Activated B cell treated with CpG ODN at 0.5 μM for 24 hours (primary cell): ENCODE measurements at regions not wholly inside any gene's neighbourhood (a gene's known extent, or its start where the extent isn't known, plus 50 kb on each side); places are given as distances from the start of the nearest gene placed in this dataset.

Experiments used
- ATAC-seq: fragments of 200-7000 bp; cut with Tn5 transposase; one replicate; pipeline ENCODE4 v1.10.0; 2021; ENCODE audit warnings: low read depth, mild to moderate bottlenecking, moderate library complexity
- CTCF ChIA-PET: fragments of 350-600 bp; sonication (Branson Sonifier 250); formaldehyde crosslinking; loops from one replicate; lab custom pipeline; 2021; ENCODE audit warnings: antibody characterized with exemption; lab: Charles Lee
- POLR2A ChIA-PET: fragments of 350-600 bp; sonication (Branson Sonifier 250); formaldehyde crosslinking; loops from one replicate; lab custom pipeline; 2021; ENCODE audit warnings: antibody characterized with exemption; lab: Charles Lee
- DNase-seq: peaks from one replicate; pipeline ENCODE4 v3.0.0; 2022
- H3K27ac Mint-ChIP-seq: one replicate; pipeline ENCODE4 v1.8.0; 2020; ENCODE audit warnings: mixed read lengths
- H3K27me3 Mint-ChIP-seq: one replicate; pipeline ENCODE4 v1.8.0; 2021; ENCODE audit warnings: mixed read lengths
- H3K36me3 Mint-ChIP-seq: one replicate; pipeline ENCODE4 v1.8.0; 2021; ENCODE audit warnings: low read depth, mixed read lengths
- H3K4me1 Mint-ChIP-seq: one replicate; pipeline ENCODE4 v1.8.0; 2021; ENCODE audit warnings: mixed read lengths
- H3K4me3 Mint-ChIP-seq: one replicate; pipeline ENCODE4 v1.8.0; 2020; ENCODE audit warnings: mild to moderate bottlenecking, mixed read lengths
- H3K9me3 Mint-ChIP-seq: one replicate; pipeline ENCODE4 v1.8.0; 2020; ENCODE audit warnings: mixed read lengths
- intact Hi-C: fragments of 100-400 bp; cut with micrococcal nuclease; formaldehyde crosslinking; loops from one replicate; pipeline ENCODE4 v1.15.1; 2024
- TF ChIP-seq, protein P1 (sequence below): fragments of 200-600 bp; IDR thresholded peaks from one replicate; pipeline ENCODE4 v1.8.0; 2022; ENCODE audit warnings: antibody characterized with exemption, mild to moderate bottlenecking

DNA sequence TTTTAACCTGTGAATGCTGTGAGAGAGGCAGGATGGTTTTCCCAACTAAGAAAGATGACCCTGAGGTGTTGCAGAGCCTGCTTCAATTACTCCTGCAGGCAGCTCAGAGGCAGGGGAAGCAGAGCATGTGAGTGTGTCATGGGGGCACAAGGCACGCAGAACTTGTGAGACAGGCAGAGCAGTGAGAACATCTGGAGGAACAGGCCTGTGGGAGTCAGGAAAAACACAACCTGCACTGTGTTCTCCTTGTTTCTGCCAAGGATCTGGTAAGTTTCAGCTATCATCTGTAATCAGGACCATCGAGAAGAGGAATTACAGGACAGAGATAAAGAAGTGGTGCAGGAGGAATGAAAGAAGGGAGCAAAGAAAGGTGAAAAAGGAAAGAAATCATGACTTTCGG, 741.8 kb upstream of the INTU start:
- no peaks in the 10 kb centered on the region for H3K27me3 Mint-ChIP-seq
- H3K4me1 Mint-ChIP-seq, result no peaks in the 10 kb centered on the region
- ChIA-PET CTCF (no interaction called here), POLR2A (no interaction called here)
- intact Hi-C loops, result no loop called here
- H3K27ac Mint-ChIP-seq, result no peak overlapping the region
- no peak for ATAC-seq
- TF ChIP-seq, protein P1, sequence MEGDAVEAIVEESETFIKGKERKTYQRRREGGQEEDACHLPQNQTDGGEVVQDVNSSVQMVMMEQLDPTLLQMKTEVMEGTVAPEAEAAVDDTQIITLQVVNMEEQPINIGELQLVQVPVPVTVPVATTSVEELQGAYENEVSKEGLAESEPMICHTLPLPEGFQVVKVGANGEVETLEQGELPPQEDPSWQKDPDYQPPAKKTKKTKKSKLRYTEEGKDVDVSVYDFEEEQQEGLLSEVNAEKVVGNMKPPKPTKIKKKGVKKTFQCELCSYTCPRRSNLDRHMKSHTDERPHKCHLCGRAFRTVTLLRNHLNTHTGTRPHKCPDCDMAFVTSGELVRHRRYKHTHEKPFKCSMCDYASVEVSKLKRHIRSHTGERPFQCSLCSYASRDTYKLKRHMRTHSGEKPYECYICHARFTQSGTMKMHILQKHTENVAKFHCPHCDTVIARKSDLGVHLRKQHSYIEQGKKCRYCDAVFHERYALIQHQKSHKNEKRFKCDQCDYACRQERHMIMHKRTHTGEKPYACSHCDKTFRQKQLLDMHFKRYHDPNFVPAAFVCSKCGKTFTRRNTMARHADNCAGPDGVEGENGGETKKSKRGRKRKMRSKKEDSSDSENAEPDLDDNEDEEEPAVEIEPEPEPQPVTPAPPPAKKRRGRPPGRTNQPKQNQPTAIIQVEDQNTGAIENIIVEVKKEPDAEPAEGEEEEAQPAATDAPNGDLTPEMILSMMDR, result no peak
- no peaks in the 10 kb centered on the region for H3K36me3 Mint-ChIP-seq
- no peak for DNase-seq
- H3K4me3 Mint-ChIP-seq, result no peak overlapping the region
- peaks cover 9% of the 10 kb centered on the region for H3K9me3 Mint-ChIP-seq

DNA sequence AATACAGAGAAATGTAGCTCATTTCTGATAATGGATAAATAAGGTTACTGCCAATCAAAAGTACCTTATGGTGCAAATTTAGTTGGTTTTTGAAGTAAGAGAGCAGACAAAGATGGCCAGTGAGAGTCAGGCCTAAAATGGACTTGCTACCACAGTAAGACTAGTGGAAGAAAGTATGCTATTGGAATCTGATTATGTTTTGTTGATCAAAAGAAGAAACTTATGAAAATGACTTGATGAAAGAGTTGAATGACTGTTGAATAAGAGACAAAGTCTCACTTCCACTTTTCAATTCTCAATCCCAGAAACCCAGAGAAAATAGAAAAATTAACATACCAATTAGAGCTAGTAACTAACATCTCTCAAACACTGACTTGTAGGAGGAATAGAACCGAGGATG, 737.8 kb upstream of the INTU start:
- Mint-ChIP-seq H3K4me1 (no peaks in the 10 kb centered on the region), H3K27me3 (no peaks in the 10 kb centered on the region), H3K27ac (no peak overlapping the region), H3K4me3 (no peak overlapping the region), H3K9me3 (peaks cover 14% of the 10 kb centered on the region), H3K36me3 (no peaks in the 10 kb centered on the region)
- intact Hi-C loops, result no loop called here
- DNase-seq (no peak), ATAC-seq (no peak)
- POLR2A ChIA-PET, result no interaction called here
- TF ChIP-seq, protein P1, result no peak
- CTCF ChIA-PET, result no interaction called here

DNA sequence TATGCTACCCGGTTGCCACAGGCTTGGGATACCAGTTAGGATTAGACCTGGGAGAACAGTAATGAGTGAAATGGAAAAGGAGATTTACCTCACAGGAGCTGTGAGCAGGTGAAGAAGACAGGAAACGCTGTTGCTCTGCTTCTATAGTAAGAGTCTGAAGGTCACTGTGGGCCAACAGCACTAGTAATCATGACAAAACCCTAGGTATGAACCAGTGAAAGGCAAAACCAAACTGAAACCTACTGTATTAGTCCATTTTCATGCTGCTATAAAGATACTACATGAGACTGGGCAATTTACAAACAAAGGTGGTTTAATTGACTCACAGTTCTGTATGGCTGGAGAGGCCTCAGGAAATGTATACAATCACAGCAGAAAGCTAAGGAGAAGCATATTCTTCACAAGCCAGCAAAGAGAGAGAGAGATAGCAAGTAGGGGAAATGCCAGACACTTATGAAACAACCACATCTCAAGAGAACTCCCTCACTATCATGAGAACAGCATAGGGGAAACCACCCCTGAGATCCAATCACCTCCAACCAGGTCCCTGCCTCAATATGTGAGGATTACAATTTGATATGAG, 736.7 kb upstream of the INTU start:
- H3K9me3 Mint-ChIP-seq, result peaks cover 14% of the 10 kb centered on the region
- intact Hi-C loops, result no loop called here
- no peak overlapping the region for H3K4me3 Mint-ChIP-seq
- H3K36me3 Mint-ChIP-seq, result no peaks in the 10 kb centered on the region
- no peak for ATAC-seq
- no peak for DNase-seq
- ChIA-PET CTCF (no interaction called here), POLR2A (no interaction called here)
- H3K4me1 Mint-ChIP-seq, result no peaks in the 10 kb centered on the region
- TF ChIP-seq, protein P1, result no peak
- no peaks in the 10 kb centered on the region for H3K27me3 Mint-ChIP-seq
- no peak overlapping the region for H3K27ac Mint-ChIP-seq

DNA sequence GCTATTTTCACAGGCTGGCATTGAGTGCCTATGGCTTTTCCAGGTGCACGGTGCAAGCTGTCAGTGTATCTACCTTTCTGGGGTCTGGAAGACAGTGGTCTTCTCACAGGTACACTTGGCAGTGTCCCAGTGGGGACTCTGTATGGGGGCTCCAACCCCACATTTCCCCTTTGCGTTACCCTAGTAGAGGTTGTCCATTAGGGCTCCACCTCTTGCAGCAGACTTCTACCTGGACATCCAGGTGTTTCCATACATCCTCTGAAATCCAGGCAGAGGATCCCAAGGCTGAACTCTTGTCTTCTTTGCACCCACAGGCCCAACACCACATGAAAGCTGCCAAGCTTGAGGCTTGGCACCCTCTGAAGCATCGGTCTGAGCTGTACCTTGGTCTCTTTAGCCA, 735.7 kb upstream of the INTU start:
- Mint-ChIP-seq H3K27me3 (no peaks in the 10 kb centered on the region), H3K36me3 (no peaks in the 10 kb centered on the region), H3K27ac (no peak overlapping the region), H3K9me3 (peaks cover 14% of the 10 kb centered on the region), H3K4me1 (no peaks in the 10 kb centered on the region), H3K4me3 (no peak overlapping the region)
- intact Hi-C loops, result no loop called here
- CTCF ChIA-PET, result no interaction called here
- TF ChIP-seq, protein P1, result no peak
- ATAC-seq (no peak), DNase-seq (no peak)
- POLR2A ChIA-PET, result no interaction called here

DNA sequence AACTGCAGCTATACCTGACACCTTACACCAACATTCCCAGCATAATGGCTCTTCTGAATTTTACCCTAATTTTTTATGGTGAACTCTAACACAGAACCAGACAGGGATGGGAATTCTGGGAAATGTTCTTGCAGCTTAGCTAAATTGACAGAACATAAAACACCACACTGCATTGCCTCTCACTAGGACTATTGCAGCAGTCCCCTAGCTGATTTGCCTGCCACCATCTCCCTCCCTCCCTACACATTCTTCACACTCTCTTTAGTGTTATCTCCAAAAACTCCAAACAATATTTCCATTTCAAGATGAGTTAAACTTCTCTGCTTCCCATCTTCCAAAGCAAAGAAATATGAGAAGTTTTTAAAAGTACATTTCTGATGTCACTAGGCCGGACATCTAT, 733.9 kb upstream of the INTU start:
- no peaks in the 10 kb centered on the region for H3K36me3 Mint-ChIP-seq
- no peak for DNase-seq
- H3K9me3 Mint-ChIP-seq, result peaks cover 14% of the 10 kb centered on the region
- ChIA-PET POLR2A (no interaction called here), CTCF (no interaction called here)
- no peaks in the 10 kb centered on the region for H3K4me1 Mint-ChIP-seq
- no peak for ATAC-seq
- no peak overlapping the region for H3K4me3 Mint-ChIP-seq
- TF ChIP-seq, protein P1, result no peak
- no peak overlapping the region for H3K27ac Mint-ChIP-seq
- intact Hi-C loops, result no loop called here
- no peaks in the 10 kb centered on the region for H3K27me3 Mint-ChIP-seq
